Right lobe of liver (tissue), 4 donors: ENCODE measurements at regions not wholly inside any gene's neighbourhood (a gene's known extent, or its start where the extent isn't known, plus 50 kb on each side); places are given as distances from the start of the nearest gene placed in this dataset.

Experiments used
- POLR2A ChIP-seq: fragments of 450-650 bp; IDR thresholded peaks from one replicate; pipeline ENCODE4 v1.6.1; 2017; ENCODE audit warnings: antibody characterized with exemption, mild to moderate bottlenecking
- TF ChIP-seq, protein P1 (sequence below), 4 donors: fragments of 200-600 bp in 3 of 4; fragments of 450-650 bp in 1 of 4; IDR thresholded peaks; one replicate each; pipeline versions ENCODE4 v1.5.1 to v1.8.0; 2016 to 2022; ENCODE audit warnings: antibody characterized with exemption in 4 of 4, mild to moderate bottlenecking in 2 of 4
- donor health status: DM: no; HTN: no; CAD: no.
- donor health status: DM: no; HTN: no; CAD: no.
- donor health status: DM: no; HTN: yes; CAD: no.

GRCh38 chrX:39688576-39689375 is 409.0 kb downstream of the BCOR start:
- TF ChIP-seq, protein P1, sequence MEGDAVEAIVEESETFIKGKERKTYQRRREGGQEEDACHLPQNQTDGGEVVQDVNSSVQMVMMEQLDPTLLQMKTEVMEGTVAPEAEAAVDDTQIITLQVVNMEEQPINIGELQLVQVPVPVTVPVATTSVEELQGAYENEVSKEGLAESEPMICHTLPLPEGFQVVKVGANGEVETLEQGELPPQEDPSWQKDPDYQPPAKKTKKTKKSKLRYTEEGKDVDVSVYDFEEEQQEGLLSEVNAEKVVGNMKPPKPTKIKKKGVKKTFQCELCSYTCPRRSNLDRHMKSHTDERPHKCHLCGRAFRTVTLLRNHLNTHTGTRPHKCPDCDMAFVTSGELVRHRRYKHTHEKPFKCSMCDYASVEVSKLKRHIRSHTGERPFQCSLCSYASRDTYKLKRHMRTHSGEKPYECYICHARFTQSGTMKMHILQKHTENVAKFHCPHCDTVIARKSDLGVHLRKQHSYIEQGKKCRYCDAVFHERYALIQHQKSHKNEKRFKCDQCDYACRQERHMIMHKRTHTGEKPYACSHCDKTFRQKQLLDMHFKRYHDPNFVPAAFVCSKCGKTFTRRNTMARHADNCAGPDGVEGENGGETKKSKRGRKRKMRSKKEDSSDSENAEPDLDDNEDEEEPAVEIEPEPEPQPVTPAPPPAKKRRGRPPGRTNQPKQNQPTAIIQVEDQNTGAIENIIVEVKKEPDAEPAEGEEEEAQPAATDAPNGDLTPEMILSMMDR (IDR thresholded peaks at IDR 0.05) = no peak
- no peak for TF ChIP-seq POLR2A
